ENCODE measurements at regions not wholly inside any gene's neighbourhood (a gene's known extent, or its start where the extent isn't known, plus 50 kb on each side); places are given as distances from the start of the nearest gene placed in this dataset.

GRCh38 chr6:14258695-14259593 is 141.4 kb downstream of the CD83 start:
- peak; percentile 76 for DNase-seq

GRCh38 chr6:14259594-14260152 is 142.1 kb downstream of the CD83 start:
- peak; percentile 61 for DNase-seq

DNA sequence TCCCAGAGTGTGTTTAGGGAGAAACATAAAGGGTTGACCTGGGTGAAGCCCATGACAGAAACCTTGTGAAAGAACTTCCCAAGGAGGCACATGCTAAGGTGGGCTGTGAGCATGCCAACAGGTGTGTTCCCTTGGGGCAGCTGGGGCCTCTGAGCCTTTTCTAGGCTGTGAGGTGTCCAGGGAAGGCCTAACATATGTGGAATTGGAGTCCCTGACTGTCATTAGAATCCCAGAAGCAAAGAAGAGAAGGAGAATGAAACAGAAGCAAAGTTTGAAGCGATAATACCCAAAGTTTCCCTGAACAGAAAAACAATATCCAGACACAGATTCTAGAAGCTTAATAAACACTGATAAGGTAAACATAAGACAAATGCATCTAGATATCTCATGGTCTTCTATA is 143.3 kb downstream of the CD83 start:
- DNase-seq, result no peak

DNA sequence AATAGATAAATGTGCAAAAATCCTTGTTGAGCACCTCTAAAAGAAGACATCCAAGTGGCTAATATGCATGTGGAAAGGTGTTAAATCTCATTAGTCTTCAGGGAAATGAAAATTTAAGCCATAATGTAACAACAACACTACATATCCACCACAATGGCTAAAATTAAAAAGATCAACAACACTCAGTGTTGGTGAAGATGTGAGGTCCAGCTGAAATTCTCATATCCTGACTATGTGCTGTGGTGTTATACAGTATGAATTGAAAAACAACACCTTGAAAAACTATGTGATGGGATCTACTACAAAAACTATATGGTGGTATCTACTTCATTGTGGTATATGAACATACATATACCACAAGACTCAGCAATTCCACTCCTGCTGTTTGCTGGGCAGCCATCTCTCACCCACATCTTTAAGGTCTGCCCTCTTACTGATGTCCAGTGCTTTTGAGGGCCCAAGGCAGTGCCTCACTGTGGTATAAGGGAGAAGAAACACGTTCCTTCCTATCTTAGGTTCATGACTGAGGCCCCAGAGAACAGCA is 146.4 kb downstream of the CD83 start:
- DNase-seq, result no peak

DNA sequence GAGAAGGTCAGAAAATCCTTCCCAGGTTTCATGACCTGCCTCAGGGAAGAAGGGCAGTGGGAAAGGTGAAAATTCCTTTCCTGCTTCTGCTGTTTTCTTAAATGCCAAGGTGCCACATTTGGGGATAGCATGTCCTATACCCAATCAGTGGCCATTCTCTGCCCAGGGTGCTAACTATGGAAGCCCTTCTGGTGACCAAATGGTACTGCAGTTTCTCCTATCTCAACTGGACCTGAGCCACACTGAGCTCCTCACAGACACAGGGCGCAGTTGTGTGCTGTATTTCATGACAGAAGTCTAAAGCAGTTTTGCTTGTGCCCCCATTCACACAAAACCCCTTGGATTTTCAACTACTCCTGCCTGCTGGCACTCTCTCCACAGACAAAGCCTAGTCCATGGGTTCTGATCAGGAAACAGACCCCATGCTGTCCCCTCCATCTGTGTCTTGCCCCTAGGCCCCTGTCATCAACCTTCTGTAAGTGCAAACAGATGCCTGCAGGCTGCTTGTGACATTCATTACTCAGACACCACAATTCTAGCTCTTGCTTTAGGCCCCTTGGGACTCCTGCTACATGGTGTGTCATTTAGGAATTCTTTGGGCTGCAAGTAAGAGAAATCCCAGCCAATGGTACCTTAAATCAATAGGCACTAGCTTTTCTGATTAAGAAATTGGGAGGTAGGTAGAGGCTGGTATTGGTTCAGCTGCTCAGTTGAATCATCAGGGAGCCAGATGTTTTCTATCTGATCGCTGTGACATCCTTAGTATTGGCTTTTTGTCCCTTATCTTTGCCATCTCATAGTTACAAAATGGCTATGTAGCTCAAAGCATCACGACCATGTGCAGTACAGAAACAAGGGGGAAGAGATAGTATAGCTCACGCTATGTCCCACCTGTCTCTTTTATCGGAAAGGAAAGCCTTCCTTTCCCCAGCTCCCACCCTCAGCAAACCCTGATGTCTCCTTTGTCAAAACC is 147.8 kb downstream of the CD83 start:
- no peak for DNase-seq

DNA sequence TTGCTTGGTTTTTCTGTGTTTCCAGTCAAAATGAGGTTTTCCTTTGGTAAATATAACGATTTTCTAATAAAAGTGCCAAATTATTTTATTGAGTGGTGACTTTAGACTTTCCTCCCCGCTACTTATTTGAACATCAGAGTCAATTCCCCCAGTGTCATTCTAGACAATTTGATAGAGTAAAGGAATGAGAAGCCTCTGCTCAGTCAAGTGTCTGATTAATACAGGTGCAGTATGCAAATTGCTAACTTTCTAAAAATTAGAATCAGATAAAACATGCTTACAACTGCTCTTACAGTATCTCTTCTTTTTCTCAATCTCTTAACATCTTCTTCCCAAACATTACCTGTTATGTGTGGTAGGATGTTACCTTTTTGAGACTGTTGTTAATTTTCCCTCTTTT is 148.7 kb downstream of the CD83 start:
- DNase-seq, result no peak

DNA sequence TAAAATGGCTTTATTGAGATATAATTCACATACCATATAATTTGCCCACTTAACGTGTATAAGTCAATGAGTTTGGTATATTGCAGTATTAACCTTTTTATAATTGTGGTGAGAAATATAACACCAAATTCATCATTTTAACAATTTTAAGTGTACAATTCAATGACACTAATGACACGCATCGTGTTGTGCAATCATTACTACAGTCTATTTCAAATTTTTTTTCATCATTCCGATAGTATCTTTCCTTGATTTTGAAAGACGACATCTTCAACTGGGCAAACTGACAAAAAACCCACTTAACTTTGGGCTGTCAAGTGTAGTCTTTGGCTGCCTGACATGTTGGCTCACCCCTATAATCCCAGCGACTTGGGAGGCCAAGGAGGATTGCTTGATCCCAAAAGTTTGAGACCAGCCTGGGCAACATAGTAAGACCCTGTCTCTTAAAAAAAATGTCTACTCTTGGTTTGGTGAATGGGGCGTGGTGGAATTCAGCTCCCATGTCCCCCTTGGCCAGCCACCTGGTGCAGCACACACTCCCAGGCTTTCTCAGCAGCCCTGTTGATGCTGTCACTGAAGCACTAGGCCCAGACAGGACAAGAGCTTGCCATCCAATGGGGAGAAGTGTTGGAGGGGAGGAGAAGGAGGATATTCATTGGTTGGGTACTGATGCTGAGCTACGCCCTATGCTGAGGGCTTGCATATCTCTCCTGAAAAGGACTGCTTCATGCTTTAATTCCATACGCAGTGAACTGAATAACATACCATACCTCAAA is 150.5 kb downstream of the CD83 start:
- DNase-seq, result no peak

DNA sequence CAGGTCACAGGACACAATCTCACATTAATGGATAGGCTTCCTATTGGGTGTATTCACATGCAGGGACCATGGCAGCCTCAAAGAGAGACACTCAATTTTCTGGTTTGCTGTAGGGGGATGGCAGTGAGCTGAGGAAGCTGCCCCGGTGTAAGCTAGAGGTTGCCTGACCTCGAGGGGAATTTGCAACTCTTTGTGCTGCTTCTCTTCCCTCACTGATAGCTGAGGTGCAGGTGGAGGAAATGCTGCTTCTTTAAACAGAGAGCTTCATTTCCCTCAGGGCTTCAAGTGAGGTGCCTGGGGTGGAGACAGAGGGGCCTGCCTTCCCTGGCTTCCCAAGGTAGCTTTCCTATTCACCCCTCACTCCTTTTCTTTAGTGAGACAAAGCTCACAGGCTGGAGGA is 151.9 kb downstream of the CD83 start:
- DNase-seq, result no peak

GRCh38 chr6:14270142-14270893 is 152.7 kb downstream of the CD83 start:
- DNase-seq, result no peak

DNA sequence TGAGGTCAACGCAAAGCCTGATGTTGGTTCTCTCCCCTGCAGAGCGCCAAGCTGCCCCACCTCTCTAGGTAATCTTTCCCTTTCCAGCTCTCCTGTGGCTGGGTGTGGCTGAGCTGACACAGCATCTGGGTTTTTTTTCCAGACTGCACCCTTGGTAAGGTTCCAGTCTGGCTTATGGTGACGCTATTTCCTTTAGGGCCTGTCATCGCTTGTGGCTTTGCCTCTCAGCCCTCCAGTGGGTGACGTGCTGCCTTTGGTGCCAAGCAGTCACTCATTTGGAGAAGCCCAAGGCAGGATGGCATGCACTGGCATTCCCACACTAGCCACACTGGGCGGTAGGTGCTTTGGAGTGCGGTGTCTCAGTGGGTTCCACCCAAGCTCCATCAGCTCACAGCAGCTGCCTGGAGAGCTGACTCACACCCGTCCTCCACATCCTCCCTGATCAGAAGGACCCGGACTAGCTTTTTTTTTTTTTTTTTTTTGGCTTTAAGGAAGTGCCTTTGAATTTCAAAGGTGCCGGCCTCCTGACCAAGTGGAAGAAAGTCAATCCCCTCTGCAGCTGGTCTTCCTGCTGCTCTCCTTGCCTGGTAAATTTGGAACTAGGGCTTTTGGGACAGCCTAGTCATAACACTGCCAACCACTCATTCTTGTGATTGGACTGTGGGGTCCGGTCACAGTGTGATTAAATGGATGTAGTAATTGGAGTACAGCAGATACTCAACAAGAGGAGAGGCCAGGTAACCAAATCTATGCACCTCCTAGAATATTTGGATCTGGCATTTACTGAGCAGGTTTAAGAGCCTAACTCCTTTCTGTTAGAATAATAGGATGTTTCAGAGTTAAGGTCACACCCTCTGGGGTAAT is 153.6 kb downstream of the CD83 start:
- no peak for DNase-seq

- no peak for DNase-seq
Observed at GRCh38 chr6:14271789-14272736, 154.5 kb downstream of the CD83 start.

DNA sequence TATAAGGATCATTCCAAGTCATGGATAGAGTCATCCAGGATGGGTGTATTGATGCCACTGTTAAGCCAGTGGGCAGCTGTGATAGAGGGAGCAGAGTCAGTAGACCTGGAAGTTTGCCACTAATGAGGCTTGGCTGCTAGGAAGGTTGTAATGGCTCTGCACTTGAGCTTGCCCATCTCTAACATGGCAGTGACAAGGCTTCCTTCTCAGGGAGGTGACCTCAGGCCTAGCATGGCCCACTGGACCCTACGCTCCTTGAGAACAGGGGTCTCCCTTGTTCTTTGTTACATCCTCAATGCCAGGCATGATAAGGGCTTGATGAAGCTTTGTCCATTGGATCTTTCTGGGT is 155.1 kb downstream of the CD83 start:
- DNase-seq, result no peak

DNA sequence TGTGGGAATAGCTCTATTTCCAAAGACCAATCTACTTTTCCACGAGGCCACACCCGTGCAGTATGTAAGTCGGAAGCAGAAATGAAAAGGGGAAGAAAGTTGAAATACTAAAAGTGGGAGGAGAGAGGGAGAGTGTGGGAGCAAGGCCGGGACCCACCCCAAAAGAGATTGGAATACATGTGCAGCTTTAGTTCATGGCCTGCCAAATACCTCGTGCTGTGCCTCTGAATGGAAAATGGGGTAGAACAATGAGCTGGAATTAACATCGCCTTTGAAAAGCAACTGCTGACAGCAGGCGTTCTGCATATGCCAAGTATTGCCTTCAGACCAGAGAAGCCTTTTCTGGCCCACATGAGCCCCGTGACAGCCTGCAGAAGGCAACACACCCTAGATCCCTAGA is 155.6 kb downstream of the CD83 start:
- DNase-seq, result no peak

GRCh38 chr6:14274016-14274415 is 156.4 kb downstream of the CD83 start:
- DNase-seq, result no peak

- no peak for DNase-seq
Observed at GRCh38 chr6:14274546-14275492, 157.2 kb downstream of the CD83 start.

DNA sequence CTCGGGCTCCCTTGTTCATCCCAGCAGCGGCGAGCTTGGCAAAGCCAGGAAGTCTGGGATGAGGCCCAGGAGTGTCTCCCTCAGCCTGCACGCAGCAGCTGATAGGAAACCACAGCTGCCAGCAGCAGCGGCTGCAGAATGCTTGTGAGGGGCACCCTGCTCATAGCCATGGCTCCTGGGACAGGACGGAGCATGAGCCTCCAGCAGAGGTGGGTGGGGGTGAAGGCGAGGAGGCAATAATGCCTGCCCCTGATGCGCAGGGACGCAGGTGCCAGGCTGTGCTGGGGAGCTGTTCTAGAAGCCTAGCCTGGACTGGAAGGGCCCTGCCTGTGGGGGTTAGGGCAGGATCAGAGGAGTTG is 157.9 kb downstream of the CD83 start:
- no peak for DNase-seq

- no peak for DNase-seq
Observed at GRCh38 chr6:14276071-14276470, 158.5 kb downstream of the CD83 start.

DNA sequence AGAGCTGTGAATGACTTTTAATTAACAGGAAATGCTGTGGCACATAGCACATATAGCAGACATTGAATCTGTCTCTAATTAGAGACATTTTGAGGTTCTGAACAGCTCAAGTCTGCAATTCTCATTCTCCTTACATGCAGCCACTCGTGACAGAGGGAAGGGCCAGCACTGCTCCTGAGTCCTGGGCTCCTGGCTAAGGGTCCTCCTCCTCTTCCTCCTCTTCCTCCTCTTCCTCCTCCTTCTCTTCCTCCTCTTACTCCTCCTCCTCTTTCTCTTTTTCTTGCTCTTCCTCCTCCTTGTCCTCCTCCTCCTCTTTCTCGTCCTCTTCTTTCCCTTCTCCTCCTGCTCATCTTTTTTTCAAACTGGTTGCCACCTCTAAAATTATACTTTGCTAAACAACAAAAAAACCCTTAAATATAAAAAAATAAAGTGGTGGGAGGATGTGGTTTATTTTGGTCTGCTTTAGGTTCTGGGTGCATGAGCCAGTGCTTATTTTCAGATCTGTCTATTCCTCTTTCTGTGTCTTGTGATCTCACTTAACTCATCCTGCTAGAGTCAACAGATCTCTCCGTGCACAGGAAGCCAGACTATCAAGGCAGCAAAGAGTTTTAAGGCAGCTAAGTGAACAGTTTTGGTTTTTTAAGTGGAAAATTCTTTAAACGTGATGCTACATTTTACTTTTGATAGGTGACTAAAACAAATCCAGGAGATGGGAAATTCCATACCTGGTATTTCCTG is 159.3 kb downstream of the CD83 start:
- no peak for DNase-seq

Data from eye (tissue), 1 donor.